ENCODE measurements at regions not wholly inside any gene's neighbourhood (a gene's known extent, or its start where the extent isn't known, plus 50 kb on each side); places are given as distances from the start of the nearest gene placed in this dataset.

DNA sequence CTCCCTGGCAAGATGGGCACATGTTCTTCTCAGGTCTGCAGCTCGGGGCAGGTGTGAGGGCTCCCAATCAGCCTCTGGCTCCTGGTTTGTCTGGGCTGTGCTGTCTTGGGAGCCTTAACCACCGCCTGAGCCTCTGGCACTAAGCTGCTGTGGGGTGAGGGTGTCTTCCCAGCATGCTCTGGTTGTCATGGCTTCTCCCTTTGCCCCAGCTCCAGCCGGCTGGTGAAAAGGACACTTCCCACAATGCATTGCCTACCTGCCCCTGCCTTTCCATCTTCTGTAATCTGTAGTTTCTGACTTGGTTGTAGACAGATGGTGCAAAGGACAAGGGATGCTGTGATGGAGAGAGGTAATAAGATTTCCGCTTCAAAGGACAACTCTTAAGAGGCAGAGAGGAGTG lies 295.3 kb downstream of the TLE3 start:
- DNase-seq, result no peak

DNA sequence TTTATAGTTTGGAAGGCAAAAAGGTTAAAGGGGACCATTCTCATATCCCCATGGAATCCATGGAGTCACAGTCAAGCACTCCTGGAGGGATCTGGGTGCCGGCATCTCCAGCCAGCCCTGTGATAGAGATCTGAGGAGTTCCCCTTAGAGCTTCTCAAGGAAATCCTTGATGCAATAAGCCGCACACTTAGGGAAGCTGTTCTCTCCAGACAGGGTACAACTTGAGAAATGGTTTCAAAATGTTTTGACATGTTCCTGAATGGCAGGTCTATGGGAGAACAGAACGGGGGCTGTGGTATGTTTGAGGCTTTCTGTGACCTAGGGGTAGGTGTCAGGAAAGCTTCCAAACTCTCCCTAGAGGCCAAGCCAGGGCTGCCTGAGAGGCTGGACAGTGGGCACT lies 292.9 kb downstream of the TLE3 start:
- no peak for DNase-seq

DNA sequence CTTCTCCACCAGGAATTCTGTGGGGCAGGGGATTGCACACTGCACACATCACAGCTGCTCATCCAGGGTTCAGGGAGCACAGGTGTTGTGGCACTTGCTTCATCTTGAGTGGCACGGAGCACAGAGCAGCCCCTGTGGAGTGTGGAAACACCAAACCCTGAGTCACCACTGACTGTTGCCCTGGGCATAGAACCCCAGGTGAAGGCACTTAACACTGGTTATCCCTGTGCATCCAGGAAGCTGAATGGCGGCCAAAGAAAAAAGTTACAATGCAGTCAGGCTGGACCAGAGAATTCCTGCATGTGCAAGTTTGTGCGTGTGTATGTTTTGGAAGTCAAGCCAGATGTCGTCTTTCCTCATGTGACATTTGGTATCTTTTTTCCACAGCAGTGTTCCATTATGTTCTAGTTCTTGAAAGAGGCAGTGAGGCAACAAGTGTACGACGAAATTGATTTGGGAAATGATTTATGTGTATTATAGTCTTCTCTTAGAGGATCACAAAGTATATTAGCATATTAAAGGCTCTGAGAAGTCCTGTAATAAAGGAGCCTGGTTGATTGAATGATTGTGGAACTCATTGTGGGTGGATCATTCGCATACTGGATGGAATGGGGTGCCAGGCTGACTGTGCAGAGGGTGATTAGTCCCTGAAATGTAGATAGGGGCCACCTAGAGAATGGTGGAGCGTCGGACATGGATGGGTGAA lies 292.3 kb downstream of the TLE3 start:
- DNase-seq, result no peak

DNA sequence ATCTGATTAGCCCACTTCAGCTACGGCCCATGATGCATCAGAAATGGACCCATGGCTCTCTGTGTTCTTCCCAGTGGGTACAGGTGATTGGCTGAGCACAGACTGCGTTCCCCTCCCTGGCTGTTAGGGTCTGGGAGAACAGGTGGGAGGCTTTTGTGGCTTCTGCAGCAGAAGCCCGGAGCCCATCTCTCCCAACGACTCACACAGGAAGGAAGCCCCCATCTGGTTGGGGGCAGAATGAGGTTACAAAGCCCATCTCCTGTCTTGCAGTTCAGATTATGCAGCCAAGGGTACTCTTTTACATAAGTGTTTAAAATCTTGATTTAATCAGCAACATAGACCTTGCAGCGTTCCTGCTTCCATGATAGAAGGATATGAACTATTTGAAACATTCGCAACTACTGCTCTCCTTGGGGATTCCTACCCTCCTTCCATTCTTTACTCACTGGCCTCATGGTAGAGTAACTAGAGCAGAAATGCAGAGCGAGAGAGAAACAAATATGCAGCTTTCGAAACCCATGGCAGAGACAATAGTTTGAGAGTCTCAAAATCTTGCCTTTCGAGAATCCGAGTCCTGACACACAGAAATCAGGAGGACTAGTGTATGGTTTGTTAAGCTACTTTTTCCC lies 291.3 kb downstream of the TLE3 start:
- no peak for DNase-seq

DNA sequence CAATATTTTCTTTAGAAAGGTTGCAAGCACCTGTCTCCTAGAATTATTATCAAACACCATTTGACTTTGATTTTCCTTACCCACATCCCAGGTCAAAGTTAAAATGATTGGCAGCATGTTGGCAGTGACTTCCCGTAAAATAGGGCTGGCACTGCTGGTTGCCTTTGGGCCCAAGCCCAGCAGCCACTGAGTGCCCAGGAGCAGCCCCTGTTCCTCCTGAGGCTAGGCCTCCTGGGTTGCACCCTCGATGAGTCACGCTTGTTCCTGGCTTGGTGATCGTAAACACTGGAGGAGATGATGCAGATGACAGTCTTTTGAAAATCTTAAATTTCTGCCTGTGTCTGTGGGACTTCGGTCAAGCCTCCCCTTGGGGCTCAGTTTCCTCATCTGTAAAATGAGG lies 290.0 kb downstream of the TLE3 start:
- DNase-seq, result no peak

DNA sequence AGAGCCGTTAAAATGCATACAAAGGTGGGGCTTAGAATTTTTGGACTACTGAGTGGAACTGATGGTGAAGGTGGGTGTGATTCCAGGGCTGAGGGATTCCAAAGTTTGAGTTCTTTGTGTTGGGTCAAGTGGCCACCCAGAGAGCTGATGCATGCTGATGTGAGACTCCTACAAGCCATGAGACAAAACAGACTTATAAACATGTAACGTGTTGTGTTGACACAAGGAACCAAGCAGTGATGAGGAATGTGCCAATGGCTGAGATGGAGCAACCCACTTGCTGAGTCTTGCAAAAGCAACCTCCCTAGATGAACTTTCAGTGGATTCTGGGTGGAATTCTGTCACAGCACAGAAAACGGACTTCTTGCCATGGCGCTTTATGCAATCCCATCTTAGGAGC lies 289.0 kb downstream of the TLE3 start:
- no peak for DNase-seq

GRCh38 chr15:69809421-69809820 lies 288.3 kb downstream of the TLE3 start:
- no peak for DNase-seq

DNA sequence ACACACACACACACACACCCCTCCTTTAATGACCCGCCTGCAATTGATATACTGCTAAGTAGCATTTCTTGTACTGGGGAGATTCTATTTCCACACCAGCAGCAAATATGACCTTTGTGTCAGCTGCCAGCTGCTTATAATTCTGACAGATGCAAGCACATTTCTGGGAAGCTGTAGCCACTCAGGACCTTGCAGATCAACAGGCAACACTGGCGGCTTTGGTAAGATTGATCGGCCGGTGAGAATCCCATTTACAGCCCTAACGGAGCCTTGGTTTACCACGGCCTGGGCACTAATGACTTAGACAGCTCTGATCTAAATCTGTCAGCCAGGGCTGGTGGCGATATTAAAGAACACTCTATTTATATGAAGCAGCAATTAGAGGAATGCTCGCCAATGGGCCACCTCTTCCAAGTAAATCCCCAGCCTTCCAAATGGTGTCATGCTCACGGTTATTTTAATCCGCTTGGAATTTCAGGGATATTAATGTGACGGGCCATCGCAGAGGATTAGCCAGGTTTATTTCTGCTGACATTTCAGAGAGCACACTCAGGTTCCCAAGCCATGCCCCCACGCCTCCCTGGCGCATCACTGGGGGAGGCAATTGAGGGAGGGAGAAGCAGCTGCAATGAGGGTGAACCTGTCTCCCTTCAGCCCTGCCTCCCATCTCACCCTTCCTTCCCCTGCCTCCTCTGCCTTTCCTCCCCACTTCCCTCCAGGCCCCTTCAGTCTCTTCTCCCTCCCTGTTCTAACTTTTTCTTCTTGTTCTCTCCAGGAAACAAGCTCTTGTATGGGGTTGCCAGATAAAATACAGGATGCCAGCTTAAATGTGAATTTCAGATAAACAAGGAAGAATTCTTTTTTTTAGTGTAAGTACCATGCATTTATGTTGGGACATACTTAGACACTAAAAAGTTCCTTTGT lies 287.0 kb downstream of the TLE3 start:
- no peak for DNase-seq

GRCh38 chr15:69812861-69813261 lies 284.9 kb downstream of the TLE3 start:
- no peak for DNase-seq

- DNase-seq, result no peak
Measured at GRCh38 chr15:69813881-69814280, 283.8 kb downstream of the TLE3 start.

- DNase-seq, result no peak
Measured at GRCh38 chr15:69814932-69815331, 282.8 kb downstream of the TLE3 start.

- DNase-seq, result no peak
Measured at GRCh38 chr15:69815793-69816192, 281.9 kb downstream of the TLE3 start.

- DNase-seq, result no peak
Measured at GRCh38 chr15:69816522-69816921, 281.2 kb downstream of the TLE3 start.

DNA sequence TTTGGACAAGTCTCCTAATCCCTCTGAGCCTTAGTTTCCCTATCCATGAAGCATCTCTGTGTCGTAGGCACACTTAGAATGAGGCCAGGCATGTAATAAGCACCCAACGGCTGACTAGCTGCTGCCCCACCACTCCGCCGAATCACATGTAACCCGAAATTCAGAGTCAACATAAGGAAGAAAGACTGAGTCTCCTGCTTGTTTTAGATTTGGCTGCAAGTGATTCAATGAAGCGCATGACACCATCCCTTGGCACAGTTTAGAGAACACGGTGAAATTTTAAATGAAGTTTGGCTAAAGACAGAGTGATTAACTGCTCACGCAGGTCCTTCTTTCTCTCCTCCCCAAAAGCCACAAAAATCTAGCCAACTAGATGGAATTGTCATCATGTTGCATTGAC lies 279.2 kb downstream of the TLE3 start:
- DNase-seq, result no peak

DNA sequence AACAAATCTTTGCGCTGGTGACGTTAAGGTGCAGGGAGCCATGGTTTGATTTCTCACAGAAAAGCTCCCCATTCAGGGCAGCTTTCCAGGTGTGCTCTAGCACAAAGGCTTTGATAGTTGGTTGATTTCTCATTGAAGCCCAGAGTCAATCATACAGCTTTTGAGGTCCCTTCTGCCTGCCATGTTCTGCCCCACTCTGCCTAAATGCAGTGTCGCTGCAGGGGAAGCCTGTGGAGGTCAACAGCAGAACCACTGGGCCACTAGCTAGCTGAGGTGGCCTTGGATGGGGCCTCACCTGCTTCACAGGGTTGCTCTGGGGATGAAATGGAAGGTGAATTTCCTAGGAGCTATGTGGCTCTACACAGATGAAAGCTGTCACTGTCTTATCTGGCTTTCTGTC lies 278.3 kb downstream of the TLE3 start:
- no peak for DNase-seq

DNA sequence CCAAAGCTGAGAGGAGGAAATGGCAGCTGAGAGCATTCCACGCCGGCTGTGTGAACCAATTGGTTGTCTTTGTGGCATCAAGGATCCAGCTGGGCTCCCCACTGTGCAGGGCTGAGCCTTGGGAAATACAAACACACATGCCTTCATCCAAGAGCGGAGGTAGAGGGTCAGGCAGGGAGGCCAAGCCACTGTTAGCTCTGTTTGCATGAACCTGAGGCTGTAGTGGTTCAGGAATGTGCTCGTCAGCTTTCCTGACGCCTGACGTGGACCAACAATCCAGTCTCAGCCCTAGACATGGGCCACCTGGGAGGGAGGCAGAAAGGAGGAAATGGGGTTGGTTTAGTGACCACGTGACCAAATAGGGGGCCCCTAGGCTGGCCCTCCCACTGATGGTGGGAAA lies 276.9 kb downstream of the TLE3 start:
- DNase-seq, result no peak

DNA sequence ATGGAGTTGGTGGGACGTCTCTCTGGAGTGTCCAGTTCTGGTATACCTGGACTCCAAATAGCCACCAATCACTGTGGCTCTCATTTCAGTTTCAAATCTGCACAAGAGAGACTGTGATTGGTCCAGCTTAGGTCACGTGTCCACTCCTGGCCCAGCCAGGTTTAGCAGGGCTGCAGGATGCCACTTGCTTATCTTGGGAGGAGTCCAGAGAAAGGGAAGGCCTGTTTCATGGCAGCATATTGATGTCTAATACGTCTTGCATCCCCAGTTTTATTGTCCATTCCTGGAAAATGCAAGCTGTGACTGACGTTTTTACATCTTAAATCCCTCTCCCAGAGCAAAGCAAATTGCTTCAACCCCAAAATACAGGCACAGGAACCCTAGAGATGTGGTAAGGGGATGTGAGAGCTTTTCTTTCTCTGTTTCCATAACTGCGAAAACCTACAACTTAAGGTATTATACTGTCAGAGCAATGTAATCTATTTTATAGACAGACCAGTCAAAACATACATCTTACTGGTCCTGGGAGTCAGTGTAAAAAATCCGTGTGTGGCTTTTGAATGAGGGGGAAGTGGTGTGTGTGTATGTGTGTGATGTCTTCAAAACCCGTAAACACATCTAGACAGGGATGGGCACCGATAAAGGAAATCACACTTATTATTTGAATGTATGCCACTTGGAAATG lies 274.4 kb downstream of the TLE3 start:
- DNase-seq, result no peak

GRCh38 chr15:69824075-69824876 lies 273.4 kb downstream of the TLE3 start:
- no peak for DNase-seq

DNA sequence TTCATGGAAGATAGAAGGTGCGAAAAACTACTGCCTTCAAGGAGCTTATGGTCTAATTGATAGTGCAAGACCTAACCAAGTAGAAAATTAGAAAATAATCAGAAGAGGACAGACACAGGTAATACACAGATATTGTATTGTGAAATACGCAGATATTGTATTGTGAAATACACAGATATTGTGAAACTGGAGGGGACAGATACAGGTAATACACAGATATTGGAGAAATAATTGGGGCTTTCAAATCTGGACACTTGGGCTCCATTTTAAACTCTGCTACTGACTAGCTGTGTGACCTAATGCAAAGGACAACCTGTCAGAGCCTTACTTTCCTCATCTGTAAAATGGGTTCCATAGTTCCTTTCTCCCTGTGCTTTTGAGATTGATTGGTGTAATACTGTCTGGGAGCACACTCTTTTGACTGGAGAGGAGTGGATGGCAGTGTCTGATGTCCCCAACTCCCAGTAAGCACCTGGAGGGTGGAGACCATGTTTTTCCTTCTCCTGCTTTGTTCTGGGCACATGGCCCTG lies 272.8 kb downstream of the TLE3 start:
- no peak for DNase-seq

GRCh38 chr15:69825941-69826818 lies 271.5 kb downstream of the TLE3 start:
- DNase-seq, result no peak

- no peak for DNase-seq
Measured at GRCh38 chr15:69826819-69827175, 270.9 kb downstream of the TLE3 start.
